Psoas muscle (tissue), 7 donors: ENCODE measurements at regions not wholly inside any gene's neighbourhood (a gene's known extent, or its start where the extent isn't known, plus 50 kb on each side); places are given as distances from the start of the nearest gene placed in this dataset.

Experiments used
- ATAC-seq, 4 donors: fragments of 200-7000 bp; cut with Tn5 transposase; one replicate each; pipeline ENCODE4 v1.9.1; 2020; ENCODE audit warnings: moderate library complexity in 3 of 4, mild to moderate bottlenecking in 2 of 4
- DNase-seq, 2 donors: peaks; one replicate each; pipeline ENCODE4 v3.0.0-alpha.2; 2020
- H3K27ac ChIP-seq: fragments of 200-600 bp; one replicate; pipeline ENCODE4 v1.8.0; 2022
- H3K27me3 ChIP-seq, 3 donors: fragments of 200-600 bp in 1 of 3; one replicate each; pipeline versions ENCODE4 v1.6.1 to v1.8.0; 2013 to 2022; ENCODE audit warnings: low read length in 2 of 3, mild to moderate bottlenecking in 2 of 3, moderate library complexity in 1 of 3; ENCODE audit not compliant: insufficient read depth in 3 of 3
- H3K36me3 ChIP-seq, 2 donors: fragments of 200-600 bp in 1 of 2; one replicate each; pipeline versions ENCODE4 v1.6.1 to v1.8.0; 2013 to 2022; ENCODE audit warnings: low read depth in 1 of 2, mild to moderate bottlenecking in 1 of 2, moderate library complexity in 1 of 2; ENCODE audit not compliant: insufficient read depth in 1 of 2
- H3K4me1 ChIP-seq: fragments of 200-600 bp; one replicate; pipeline ENCODE4 v1.8.0; 2022
- H3K4me3 ChIP-seq: fragments of 200-600 bp; one replicate; pipeline ENCODE4 v1.8.0; 2022; ENCODE audit warnings: mild to moderate bottlenecking
- H3K9me3 ChIP-seq: fragments of 200-600 bp; one replicate; pipeline ENCODE4 v1.8.0; 2022
- WGBS, 3 donors: extraction: QIAGEN DNeasy Blood & Tissue Kit; methylation state at CpG; one replicate each; pipeline versions ENCODE4 v1.1.6 to v1.1.7; 2013; 5-methylcytosine and 5-hydroxymethylcytosine counted together
- intact Hi-C, 2 donors: fragments of 100-400 bp; cut with DNase I; formaldehyde crosslinking; loops; one replicate each; pipeline versions ENCODE4 v1.11.0 to v1.14.2; 2022
- TF ChIP-seq, protein P1 (sequence below): fragments of 200-600 bp; IDR thresholded peaks from one replicate; pipeline ENCODE4 v1.8.0; 2022; ENCODE audit warnings: antibody characterized with exemption
- donor health status: healthy with polysubstance abuse.
- donor health status: DM: no; HTN: no; CAD: no; lungs with moderate emphysema.
- donor health status: Bipolar disorder and iron deficiency.
- donor health status: healthy.
- donor health status: DM: yes; HTN: yes; CAD: no.
- donor health status: DM: no; HTN: no; CAD: no.
- donor health status: DM: yes; HTN: yes; CAD: no.

DNA sequence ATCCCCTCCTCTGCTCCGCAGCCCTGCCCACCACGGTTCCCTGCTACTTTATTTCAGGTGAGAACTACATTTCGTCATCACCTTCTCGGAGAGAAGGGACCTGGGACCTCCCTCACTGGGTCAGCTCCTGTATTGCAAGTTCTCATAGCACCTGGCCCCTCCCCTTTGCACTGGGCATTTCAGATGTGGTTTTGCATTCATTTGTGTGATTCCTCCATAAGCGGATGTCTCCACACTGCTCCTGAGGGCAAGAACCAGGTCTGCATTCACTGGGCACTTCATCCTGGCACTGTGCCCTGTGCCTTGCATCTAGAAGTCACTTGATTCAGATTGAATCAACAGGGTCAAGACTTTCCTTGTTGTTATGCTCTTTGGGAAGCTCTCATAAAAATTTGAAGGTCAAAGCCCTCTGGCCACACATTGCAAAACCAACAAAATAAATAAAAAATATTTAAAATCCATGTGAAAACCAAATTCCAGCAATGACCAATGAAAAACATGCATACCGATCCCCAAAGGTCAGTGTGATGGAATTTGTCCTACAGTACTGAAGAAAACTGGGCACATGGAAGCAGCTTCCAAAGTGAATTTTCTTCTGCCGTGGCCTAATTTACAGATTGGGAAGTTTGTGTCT, 89.1 kb upstream of the F13A1 start:
- no peaks in the 10 kb centered on the region for H3K4me1 ChIP-seq
- H3K27ac ChIP-seq: no peak overlapping the region
- no peak for ATAC-seq
- H3K9me3 ChIP-seq: no peaks in the 10 kb centered on the region
- intact Hi-C loops: no loop called here
- H3K27me3 ChIP-seq: no peaks in the 10 kb centered on the region
- WGBS, 3 donors: 85 to 89% (median 88%) methylated on average over 7 of the region's 7 CpGs
- TF ChIP-seq, protein P1, sequence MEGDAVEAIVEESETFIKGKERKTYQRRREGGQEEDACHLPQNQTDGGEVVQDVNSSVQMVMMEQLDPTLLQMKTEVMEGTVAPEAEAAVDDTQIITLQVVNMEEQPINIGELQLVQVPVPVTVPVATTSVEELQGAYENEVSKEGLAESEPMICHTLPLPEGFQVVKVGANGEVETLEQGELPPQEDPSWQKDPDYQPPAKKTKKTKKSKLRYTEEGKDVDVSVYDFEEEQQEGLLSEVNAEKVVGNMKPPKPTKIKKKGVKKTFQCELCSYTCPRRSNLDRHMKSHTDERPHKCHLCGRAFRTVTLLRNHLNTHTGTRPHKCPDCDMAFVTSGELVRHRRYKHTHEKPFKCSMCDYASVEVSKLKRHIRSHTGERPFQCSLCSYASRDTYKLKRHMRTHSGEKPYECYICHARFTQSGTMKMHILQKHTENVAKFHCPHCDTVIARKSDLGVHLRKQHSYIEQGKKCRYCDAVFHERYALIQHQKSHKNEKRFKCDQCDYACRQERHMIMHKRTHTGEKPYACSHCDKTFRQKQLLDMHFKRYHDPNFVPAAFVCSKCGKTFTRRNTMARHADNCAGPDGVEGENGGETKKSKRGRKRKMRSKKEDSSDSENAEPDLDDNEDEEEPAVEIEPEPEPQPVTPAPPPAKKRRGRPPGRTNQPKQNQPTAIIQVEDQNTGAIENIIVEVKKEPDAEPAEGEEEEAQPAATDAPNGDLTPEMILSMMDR: no peak
- no peaks in the 10 kb centered on the region for H3K36me3 ChIP-seq
- no peak overlapping the region for H3K4me3 ChIP-seq
- no peak for DNase-seq

DNA sequence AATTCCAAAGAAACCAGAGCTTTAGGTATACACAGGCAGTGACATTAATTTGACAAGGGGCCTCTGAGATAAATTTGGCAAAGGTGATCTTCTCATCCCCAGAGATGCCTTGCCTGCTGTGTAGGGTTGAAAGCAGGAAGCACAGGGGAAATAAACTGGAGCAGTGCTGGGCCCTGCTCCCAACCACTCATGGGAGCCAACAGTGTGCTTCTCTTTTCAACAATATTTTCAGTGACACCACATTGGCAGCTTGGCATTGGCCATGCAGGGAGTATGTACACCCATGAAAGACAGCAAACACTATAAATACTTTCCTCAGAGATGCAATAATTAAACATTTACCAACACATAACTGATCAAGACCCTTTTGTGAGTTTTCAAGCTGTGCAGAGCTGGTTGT, 90.7 kb upstream of the F13A1 start:
- no peaks in the 10 kb centered on the region for H3K4me1 ChIP-seq
- no peak for ATAC-seq

DNA sequence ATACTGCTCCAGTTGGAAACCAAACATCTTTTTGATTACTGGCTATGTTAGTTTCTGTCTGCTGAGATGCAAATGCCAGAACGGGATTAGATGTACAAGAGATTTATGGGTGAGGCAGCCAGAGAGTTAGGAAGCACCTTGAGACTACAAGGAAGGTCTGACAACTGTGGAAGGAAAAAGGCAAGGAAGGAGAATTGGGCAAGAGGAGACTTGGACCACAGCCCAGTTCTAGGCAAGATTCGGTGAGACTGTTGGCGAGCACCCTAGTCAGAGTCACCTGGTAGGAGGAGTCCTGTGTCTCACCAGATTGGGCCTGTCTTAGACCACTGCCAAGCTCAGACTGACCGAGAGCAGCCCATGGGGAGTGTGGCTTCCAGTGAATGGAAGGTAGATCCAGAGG, 91.8 kb upstream of the F13A1 start:
- Histone ChIP-seq H3K4me3 (no peak overlapping the region), H3K27ac (no peak overlapping the region), H3K36me3 (no peaks in the 10 kb centered on the region), H3K9me3 (no peaks in the 10 kb centered on the region), H3K27me3 (no peaks in the 10 kb centered on the region), H3K4me1 (no peaks in the 10 kb centered on the region)
- DNase-seq (no peak), ATAC-seq (no peak)
- TF ChIP-seq, protein P1: no peak
- 44 to 67% (median 61%) methylated on average over 4 of the region's 4 CpGs for WGBS, 3 donors
- intact Hi-C loops: no loop called here

More for the DNA sequence above, 90.7 kb upstream of the F13A1 start:
- no peaks in the 10 kb centered on the region for H3K27me3 ChIP-seq
- no peaks in the 10 kb centered on the region for H3K9me3 ChIP-seq
- H3K27ac ChIP-seq: no peak overlapping the region
- intact Hi-C loops: no loop called here
- H3K4me3 ChIP-seq: no peak overlapping the region
- H3K36me3 ChIP-seq: no peaks in the 10 kb centered on the region
- TF ChIP-seq, protein P1: no peak
- DNase-seq: no peak

DNA sequence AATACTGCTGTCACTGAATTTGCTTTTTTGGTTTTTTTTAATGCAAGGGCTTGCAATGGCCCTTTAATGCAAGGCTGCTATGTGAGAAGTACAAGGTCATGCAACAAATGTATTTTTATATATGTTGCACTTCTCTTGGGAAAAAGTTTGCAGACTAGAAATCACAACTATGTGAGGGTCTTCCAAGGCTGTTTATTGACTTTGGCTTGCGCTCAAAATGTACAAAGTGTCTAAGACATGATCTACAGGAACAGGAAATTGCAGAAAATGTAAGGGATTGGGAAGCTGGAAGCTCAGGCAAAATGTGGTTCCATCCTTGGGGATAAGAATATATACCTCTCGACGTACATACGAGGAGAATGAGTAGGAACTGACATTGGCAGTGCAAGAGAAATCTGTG, 92.2 kb upstream of the F13A1 start:
- H3K4me1 ChIP-seq: no peaks in the 10 kb centered on the region
- H3K36me3 ChIP-seq: no peaks in the 10 kb centered on the region
- TF ChIP-seq, protein P1: no peak
- WGBS, 3 donors: 76 to 90% (median 83%) methylated on average over 4 of the region's 4 CpGs
- H3K27me3 ChIP-seq: no peaks in the 10 kb centered on the region
- intact Hi-C loops: no loop called here
- ATAC-seq: no peak
- no peak for DNase-seq
- H3K27ac ChIP-seq: no peak overlapping the region
- H3K9me3 ChIP-seq: no peaks in the 10 kb centered on the region
- no peak overlapping the region for H3K4me3 ChIP-seq

DNA sequence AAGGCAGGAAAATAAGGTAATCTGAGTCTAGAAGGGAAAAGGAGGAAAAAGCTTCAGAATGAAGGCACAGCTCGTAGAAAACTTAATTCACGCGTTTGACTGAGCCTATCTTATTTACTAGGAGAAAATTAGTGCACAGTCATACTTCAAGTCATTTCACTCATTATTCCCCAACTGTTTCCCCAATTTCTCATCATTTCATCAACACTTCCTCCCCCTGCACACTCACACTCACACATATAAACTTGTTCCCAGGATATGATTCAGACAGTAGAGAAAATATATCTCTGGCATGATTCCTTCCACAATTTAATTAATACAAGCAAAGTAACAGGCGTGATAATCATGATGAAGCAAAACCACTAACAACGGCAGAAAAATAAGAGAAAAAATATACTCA, 94.5 kb upstream of the F13A1 start:
- H3K9me3 ChIP-seq: no peaks in the 10 kb centered on the region
- ATAC-seq: no peak
- no peaks in the 10 kb centered on the region for H3K4me1 ChIP-seq
- TF ChIP-seq, protein P1: no peak
- no peaks in the 10 kb centered on the region for H3K36me3 ChIP-seq
- intact Hi-C loops: no loop called here
- H3K27me3 ChIP-seq: no peaks in the 10 kb centered on the region
- WGBS, 3 donors: 60 to 77% (median 74%) methylated on average over 5 of the region's 5 CpGs
- no peak overlapping the region for H3K4me3 ChIP-seq
- H3K27ac ChIP-seq: no peak overlapping the region
- DNase-seq: no peak
